WERI-Rb-1 (cell line): ENCODE measurements at regions not wholly inside any gene's neighbourhood (a gene's known extent, or its start where the extent isn't known, plus 50 kb on each side); places are given as distances from the start of the nearest gene placed in this dataset.

Source experiments
- DNase-seq: peaks from one replicate; pipeline ENCODE4 v3.0.0-alpha.2; 2020
- H3K27ac ChIP-seq: fragments of 250-450 bp; sonication (Bioruptor Pico); 2 replicates; pipeline ENCODE4 v1.5.1; 2020; ENCODE audit warnings: mild to moderate bottlenecking, moderate library complexity
- H3K27me3 ChIP-seq: fragments of 250-450 bp; sonication (Bioruptor Pico); 2 replicates; pipeline ENCODE4 v1.5.1; 2021; ENCODE audit warnings: mild to moderate bottlenecking, low read depth, moderate library complexity; ENCODE audit not compliant: insufficient read depth, severe bottlenecking
- H3K36me3 ChIP-seq: fragments of 250-450 bp; sonication (Bioruptor Pico); 2 replicates; pipeline ENCODE4 v1.5.1; 2020; ENCODE audit warnings: mild to moderate bottlenecking, moderate library complexity
- H3K4me3 ChIP-seq: 2 replicates; pipeline ENCODE4 v1.5.1; 2011; ENCODE audit warnings: low read depth, mild to moderate bottlenecking, control low read depth, low read length
- H3K9me3 ChIP-seq: fragments of 250-450 bp; sonication (Bioruptor Pico); 2 replicates; pipeline ENCODE4 v1.5.1; 2021; ENCODE audit warnings: mild to moderate bottlenecking, moderate library complexity; ENCODE audit not compliant: severe bottlenecking
- TF ChIP-seq, protein P1 (sequence below): IDR thresholded peaks from 2 replicates; pipeline ENCODE4 v1.5.1; 2011; ENCODE audit warnings: low read depth, mild to moderate bottlenecking, control low read depth, inconsistent platforms, low read length

DNA sequence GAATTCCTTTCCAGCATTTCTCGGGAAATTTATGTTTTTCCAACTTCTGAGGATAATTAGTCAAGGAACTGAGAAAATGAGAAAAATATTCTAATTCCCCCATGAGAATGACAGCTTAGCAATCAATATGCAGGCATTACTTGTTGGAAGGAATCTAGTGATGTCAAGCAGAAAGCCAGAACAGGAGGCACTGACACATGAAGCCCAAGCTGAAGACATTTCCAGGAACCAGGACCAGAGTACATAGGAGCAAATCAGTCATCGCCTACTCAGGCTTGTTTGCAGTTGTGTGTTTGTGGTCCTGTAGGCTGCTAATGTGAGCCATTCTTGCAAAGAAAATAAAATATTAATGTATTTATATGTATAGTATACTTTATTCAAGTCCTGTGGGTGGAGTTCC, 89.7 kb downstream of the SALL1 start:
- Histone ChIP-seq H3K4me3 (no peak overlapping the region), H3K36me3 (no peaks in the 10 kb centered on the region), H3K27ac (no peak overlapping the region), H3K27me3 (no peaks in the 10 kb centered on the region), H3K9me3 (no peaks in the 10 kb centered on the region)
- TF ChIP-seq, protein P1, sequence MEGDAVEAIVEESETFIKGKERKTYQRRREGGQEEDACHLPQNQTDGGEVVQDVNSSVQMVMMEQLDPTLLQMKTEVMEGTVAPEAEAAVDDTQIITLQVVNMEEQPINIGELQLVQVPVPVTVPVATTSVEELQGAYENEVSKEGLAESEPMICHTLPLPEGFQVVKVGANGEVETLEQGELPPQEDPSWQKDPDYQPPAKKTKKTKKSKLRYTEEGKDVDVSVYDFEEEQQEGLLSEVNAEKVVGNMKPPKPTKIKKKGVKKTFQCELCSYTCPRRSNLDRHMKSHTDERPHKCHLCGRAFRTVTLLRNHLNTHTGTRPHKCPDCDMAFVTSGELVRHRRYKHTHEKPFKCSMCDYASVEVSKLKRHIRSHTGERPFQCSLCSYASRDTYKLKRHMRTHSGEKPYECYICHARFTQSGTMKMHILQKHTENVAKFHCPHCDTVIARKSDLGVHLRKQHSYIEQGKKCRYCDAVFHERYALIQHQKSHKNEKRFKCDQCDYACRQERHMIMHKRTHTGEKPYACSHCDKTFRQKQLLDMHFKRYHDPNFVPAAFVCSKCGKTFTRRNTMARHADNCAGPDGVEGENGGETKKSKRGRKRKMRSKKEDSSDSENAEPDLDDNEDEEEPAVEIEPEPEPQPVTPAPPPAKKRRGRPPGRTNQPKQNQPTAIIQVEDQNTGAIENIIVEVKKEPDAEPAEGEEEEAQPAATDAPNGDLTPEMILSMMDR = no peak
- no peak for DNase-seq

DNA sequence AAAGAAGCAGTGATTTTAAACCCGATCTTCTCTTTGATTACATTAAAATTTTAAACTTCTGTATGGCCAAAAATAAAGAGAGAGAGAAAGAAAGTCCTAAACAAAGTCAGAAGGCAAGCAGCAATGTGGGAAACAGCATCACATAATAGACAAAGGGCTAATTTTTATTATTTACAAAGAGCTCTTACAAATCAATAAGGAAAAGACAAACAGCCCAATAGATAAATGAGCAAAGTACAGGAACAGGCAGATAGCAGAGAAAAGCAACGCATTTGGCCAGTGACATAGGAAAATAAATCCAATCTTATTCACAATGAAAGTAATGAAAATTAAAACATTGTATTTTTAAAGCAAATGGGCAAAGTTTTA, 93.1 kb downstream of the SALL1 start:
- Histone ChIP-seq H3K27me3 (no peaks in the 10 kb centered on the region), H3K4me3 (no peak overlapping the region), H3K9me3 (no peaks in the 10 kb centered on the region), H3K36me3 (no peaks in the 10 kb centered on the region), H3K27ac (no peak overlapping the region)
- TF ChIP-seq, protein P1 = no peak
- no peak for DNase-seq

DNA sequence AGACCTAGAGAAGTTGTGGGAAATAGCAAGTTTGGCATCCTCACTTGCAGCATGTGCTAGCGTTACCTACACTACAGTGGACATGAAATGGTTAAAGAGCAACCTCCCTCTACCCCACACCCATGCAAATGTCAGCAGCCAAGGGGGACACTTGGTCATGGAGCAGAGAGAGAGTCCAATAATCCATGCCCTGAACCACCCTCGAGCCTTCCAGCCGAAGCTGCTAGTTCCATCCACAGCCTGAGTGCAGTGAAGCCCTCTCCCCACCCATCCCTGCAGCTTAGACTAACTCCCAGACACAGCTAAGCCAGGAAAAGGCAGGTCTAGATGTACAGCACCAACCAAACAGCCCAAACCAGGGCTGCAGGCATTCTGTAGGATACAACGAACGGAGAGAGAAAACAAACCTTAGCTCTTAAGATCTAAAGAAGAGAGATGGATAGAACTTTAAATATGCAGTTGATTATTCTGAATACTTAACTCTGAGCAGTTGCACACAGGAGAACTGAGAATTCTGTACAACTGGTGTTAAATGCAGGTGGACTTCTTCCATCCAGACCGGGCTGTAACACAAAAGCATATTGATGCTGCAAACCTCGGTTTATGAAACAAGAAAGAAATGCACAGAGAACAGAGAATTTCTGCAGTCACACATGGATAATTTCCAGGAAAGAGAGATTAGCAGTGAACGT, 93.8 kb downstream of the SALL1 start:
- peak; percentile 25 for DNase-seq
- no peak overlapping the region for H3K4me3 ChIP-seq
- H3K36me3 ChIP-seq = no peaks in the 10 kb centered on the region
- TF ChIP-seq, protein P1 = no peak
- no peaks in the 10 kb centered on the region for H3K9me3 ChIP-seq
- no peak overlapping the region for H3K27ac ChIP-seq
- no peaks in the 10 kb centered on the region for H3K27me3 ChIP-seq

DNA sequence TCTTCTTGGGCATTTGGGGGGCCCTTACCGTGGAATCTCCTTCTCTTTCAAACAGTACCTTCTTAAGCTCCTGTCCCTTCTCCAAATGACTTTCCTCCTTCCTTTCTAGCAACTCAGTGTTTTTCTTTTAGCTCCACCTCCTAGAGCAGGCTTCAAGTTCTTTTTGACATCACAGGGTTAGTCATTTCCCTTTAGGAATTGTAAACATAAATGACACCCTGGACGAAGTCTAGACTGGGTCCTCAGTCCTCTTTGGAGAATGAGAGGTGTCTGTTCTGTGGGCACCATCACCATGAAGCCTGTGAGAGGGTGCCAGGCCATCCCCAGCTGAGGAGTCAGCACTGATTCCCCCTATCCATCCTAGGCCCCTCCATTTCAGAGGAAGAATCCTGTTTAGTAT, 94.7 kb downstream of the SALL1 start:
- no peaks in the 10 kb centered on the region for H3K27me3 ChIP-seq
- H3K9me3 ChIP-seq = no peaks in the 10 kb centered on the region
- H3K36me3 ChIP-seq = no peaks in the 10 kb centered on the region
- H3K4me3 ChIP-seq = no peak overlapping the region
- TF ChIP-seq, protein P1 = no peak
- no peak for DNase-seq
- no peak overlapping the region for H3K27ac ChIP-seq

DNA sequence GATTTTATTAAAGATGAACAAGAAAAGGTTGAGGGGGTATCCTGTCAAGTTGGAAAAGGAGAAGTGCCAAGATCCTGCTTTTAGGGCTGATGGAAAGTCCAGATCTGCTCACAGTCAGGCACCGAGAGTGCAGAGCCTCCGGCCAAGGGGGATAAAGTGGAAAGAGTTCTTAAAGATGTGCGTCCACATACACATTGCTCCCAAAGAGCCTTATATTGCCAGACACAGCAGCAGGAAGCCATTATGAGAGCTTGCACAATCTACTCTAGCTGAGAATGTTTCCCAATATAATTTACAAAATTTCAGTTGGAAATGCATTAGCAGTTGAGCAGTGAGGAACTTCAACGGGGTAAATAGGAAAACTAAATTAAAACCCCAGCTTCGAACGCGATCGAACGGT, 95.6 kb downstream of the SALL1 start:
- Histone ChIP-seq H3K27ac (no peak overlapping the region), H3K9me3 (no peaks in the 10 kb centered on the region), H3K4me3 (no peak overlapping the region), H3K27me3 (no peaks in the 10 kb centered on the region), H3K36me3 (no peaks in the 10 kb centered on the region)
- TF ChIP-seq, protein P1 = no peak
- DNase-seq = no peak

DNA sequence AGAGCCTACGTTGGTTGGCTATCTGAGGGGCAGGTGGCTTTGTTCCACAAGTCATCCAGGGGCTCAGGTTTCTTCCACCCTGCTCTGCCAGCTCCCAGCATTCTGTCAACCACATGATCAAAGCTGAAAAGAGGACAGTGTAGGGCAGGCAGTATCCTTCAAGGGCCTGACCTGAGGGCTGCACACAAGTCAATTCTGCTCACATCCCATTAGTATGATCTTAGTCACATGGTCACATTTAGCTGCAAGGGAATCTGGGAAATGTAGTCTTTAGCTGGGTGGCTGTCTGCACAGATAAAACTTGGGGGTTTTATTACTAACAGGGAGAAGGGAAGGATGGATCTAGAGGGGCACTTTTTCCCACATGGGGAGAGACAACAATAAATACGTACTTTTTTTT, 97.3 kb downstream of the SALL1 start:
- Histone ChIP-seq H3K36me3 (no peaks in the 10 kb centered on the region), H3K27me3 (no peaks in the 10 kb centered on the region), H3K27ac (no peak overlapping the region), H3K4me3 (no peak overlapping the region), H3K9me3 (no peaks in the 10 kb centered on the region)
- DNase-seq = no peak
- TF ChIP-seq, protein P1 = no peak
